ENCODE measurements at regions not wholly inside any gene's neighbourhood (a gene's known extent, or its start where the extent isn't known, plus 50 kb on each side); places are given as distances from the start of the nearest gene placed in this dataset.

DNA sequence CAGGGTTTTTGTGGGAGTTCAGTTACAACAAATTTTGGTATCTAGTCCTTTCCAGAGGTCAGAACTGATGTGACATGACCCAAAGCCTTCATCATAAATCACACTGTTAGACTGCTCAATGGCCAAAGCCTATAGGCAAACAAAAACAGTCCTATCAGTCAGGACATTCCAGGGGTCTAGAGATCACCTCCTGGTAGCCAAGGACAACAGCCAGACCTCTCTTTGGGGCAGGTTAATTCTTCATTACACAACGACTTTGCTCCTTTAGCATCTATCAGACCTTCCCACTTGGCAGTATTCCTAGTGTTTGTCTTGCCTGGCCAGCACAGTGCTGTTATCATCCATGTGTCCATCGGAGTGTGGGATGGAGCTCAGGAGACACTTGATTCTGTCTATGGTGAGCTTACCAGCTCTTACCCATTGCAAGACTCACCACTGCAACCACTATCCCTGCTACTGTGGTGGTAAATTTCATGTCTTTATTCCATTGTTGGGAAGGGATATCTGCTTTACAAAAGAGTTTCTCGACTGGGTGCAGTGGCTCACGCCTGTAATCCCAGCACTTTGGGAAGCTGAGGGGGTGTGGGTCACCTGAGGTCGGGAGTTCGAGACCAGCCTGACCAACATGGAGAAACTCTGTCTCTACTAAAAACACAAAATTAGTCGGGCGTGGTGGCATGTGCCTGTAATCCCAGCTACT lies 95.5 kb upstream of the DHX40 start (continued):
- no peak for TF ChIP-seq SRSF1 (optimal IDR thresholded peaks at IDR 0.05; ENCODE audit: low read depth, low read length)
- no peak for TF ChIP-seq RBM39 (IDR thresholded peaks at IDR 0.05; ENCODE audit: low read depth, low read length, poor library complexity, severe bottlenecking)
- peak; percentile 66 for TF ChIP-seq RFX3 (CRISPR knock-in tag; IDR thresholded peaks at IDR 0.05)
- TF ChIP-seq ZNF331 (CRISPR knock-in tag; IDR thresholded peaks at IDR 0.05), result peak; percentile 97
- TF ChIP-seq, protein P1, sequence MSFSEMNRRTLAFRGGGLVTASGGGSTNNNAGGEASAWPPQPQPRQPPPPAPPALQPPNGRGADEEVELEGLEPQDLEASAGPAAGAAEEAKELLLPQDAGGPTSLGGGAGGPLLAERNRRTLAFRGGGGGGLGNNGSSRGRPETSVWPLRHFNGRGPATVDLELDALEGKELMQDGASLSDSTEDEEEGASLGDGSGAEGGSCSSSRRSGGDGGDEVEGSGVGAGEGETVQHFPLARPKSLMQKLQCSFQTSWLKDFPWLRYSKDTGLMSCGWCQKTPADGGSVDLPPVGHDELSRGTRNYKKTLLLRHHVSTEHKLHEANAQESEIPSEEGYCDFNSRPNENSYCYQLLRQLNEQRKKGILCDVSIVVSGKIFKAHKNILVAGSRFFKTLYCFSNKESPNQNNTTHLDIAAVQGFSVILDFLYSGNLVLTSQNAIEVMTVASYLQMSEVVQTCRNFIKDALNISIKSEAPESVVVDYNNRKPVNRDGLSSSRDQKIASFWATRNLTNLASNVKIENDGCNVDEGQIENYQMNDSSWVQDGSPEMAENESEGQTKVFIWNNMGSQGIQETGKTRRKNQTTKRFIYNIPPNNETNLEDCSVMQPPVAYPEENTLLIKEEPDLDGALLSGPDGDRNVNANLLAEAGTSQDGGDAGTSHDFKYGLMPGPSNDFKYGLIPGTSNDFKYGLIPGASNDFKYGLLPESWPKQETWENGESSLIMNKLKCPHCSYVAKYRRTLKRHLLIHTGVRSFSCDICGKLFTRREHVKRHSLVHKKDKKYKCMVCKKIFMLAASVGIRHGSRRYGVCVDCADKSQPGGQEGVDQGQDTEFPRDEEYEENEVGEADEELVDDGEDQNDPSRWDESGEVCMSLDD (CRISPR knock-in tag; IDR thresholded peaks at IDR 0.05; ENCODE audit: borderline replicate concordance), result 0 out of 2 replicates have a peak, but pooled peaks have one; percentile 73
- TF ChIP-seq ZNF33A (CRISPR knock-in tag; IDR thresholded peaks at IDR 0.05; ENCODE audit: borderline replicate concordance), result no peak
- peak; percentile 98 for TF ChIP-seq TARDBP (CRISPR knock-in tag; IDR thresholded peaks at IDR 0.05)
- TF ChIP-seq ZFP36 (IDR thresholded peaks at IDR 0.05; ENCODE audit: borderline replicate concordance, low read depth, low read length, partially characterized antibody), result no peak
- TF ChIP-seq, protein P2, sequence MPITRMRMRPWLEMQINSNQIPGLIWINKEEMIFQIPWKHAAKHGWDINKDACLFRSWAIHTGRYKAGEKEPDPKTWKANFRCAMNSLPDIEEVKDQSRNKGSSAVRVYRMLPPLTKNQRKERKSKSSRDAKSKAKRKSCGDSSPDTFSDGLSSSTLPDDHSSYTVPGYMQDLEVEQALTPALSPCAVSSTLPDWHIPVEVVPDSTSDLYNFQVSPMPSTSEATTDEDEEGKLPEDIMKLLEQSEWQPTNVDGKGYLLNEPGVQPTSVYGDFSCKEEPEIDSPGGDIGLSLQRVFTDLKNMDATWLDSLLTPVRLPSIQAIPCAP (CRISPR knock-in tag; IDR thresholded peaks at IDR 0.05; ENCODE audit: low read depth), result no peak
- TF ChIP-seq ZNF180 (CRISPR knock-in tag; IDR thresholded peaks at IDR 0.05; ENCODE audit: borderline replicate concordance, low read depth), result no peak
- TF ChIP-seq, protein P3, sequence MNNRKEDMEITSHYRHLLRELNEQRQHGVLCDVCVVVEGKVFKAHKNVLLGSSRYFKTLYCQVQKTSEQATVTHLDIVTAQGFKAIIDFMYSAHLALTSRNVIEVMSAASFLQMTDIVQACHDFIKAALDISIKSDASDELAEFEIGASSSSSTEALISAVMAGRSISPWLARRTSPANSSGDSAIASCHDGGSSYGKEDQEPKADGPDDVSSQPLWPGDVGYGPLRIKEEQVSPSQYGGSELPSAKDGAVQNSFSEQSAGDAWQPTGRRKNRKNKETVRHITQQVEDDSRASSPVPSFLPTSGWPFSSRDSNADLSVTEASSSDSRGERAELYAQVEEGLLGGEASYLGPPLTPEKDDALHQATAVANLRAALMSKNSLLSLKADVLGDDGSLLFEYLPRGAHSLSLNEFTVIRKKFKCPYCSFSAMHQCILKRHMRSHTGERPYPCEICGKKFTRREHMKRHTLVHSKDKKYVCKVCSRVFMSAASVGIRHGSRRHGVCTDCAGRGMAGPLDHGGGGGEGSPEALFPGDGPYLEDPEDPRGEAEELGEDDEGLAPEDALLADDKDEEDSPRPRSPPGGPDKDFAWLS (CRISPR knock-in tag; IDR thresholded peaks at IDR 0.05; ENCODE audit: borderline replicate concordance), result peak; percentile 75; the same call in 1 of the 2 replicates
- TF ChIP-seq ZNF879 (CRISPR knock-in tag; IDR thresholded peaks at IDR 0.05), result no peak
- TF ChIP-seq, protein P4, sequence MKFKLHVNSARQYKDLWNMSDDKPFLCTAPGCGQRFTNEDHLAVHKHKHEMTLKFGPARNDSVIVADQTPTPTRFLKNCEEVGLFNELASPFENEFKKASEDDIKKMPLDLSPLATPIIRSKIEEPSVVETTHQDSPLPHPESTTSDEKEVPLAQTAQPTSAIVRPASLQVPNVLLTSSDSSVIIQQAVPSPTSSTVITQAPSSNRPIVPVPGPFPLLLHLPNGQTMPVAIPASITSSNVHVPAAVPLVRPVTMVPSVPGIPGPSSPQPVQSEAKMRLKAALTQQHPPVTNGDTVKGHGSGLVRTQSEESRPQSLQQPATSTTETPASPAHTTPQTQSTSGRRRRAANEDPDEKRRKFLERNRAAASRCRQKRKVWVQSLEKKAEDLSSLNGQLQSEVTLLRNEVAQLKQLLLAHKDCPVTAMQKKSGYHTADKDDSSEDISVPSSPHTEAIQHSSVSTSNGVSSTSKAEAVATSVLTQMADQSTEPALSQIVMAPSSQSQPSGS (CRISPR knock-in tag; IDR thresholded peaks at IDR 0.05), result peak; percentile 98
- peak; percentile 87 for TF ChIP-seq ZSCAN9 (CRISPR knock-in tag; IDR thresholded peaks at IDR 0.05; ENCODE audit: borderline replicate concordance)
- TF ChIP-seq FOSL2 (CRISPR knock-in tag; IDR thresholded peaks at IDR 0.05), result peak; percentile 78
- TF ChIP-seq ZFP37 (CRISPR knock-in tag; IDR thresholded peaks at IDR 0.05; ENCODE audit: borderline replicate concordance), result 0 out of 2 replicates have a peak, but pooled peaks have one; percentile 70
- TF ChIP-seq JUN (CRISPR knock-in tag; IDR thresholded peaks at IDR 0.05), result peak; percentile 86
- peak; percentile 91 for TF ChIP-seq SOX13 (IDR thresholded peaks at IDR 0.05)
- TF ChIP-seq SOX13 (CRISPR knock-in tag; conservative IDR thresholded peaks at IDR 0.05 in 1 of 2, IDR thresholded peaks at IDR 0.05 in 1 of 2), result peak in 1 of 2 experiments; percentile 99; a peak in 2 of 4 replicates
- TF ChIP-seq ZBTB42 (CRISPR knock-in tag; IDR thresholded peaks at IDR 0.05), result peak; percentile 79; the same call in 1 of the 2 replicates
- TF ChIP-seq, protein P5, sequence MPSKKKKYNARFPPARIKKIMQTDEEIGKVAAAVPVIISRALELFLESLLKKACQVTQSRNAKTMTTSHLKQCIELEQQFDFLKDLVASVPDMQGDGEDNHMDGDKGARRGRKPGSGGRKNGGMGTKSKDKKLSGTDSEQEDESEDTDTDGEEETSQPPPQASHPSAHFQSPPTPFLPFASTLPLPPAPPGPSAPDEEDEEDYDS (CRISPR knock-in tag; IDR thresholded peaks at IDR 0.05), result peak; percentile 65; the same call in 1 of the 2 replicates
- TF ChIP-seq GZF1 (CRISPR knock-in tag; IDR thresholded peaks at IDR 0.05), result peak; percentile 93; the same call in 1 of the 2 replicates
- 0 out of 2 replicates have a peak, but pooled peaks have one; percentile 14 for TF ChIP-seq CENPT (CRISPR knock-in tag; IDR thresholded peaks at IDR 0.05; ENCODE audit: low read depth)
